ENCODE measurements at regions not wholly inside any gene's neighbourhood (a gene's known extent, or its start where the extent isn't known, plus 50 kb on each side); places are given as distances from the start of the nearest gene placed in this dataset.
A peak's percentile ranks its signal among the peaks of the same experiment; 100 is the strongest.
"Not testable (repeated sequence)": the region's sequence is repeated elsewhere in the genome, so short reads cannot be mapped to it uniquely, and the experiment has no call there.

- DNase-seq = peak; percentile 52
These were observed 215.5 kb upstream of the KCNMB2 start for GRCh38 chr3:178320456-178321351.

GRCh38 chr3:178324356-178324755, 211.9 kb upstream of the KCNMB2 start:
- no peak for DNase-seq

GRCh38 chr3:178325330-178325729, 210.9 kb upstream of the KCNMB2 start:
- peak; percentile 18 for DNase-seq

- no peak for DNase-seq
These were observed 206.3 kb upstream of the KCNMB2 start for GRCh38 chr3:178329936-178330335.

- no peak for DNase-seq
These were observed 202.0 kb upstream of the KCNMB2 start for GRCh38 chr3:178334239-178334638.

GRCh38 chr3:178336336-178336735, 199.9 kb upstream of the KCNMB2 start:
- no peak for DNase-seq

GRCh38 chr3:178340506-178340905, 195.7 kb upstream of the KCNMB2 start:
- no peak for DNase-seq

GRCh38 chr3:178341636-178342035, 194.6 kb upstream of the KCNMB2 start:
- DNase-seq = no peak

GRCh38 chr3:178342111-178342510, 194.1 kb upstream of the KCNMB2 start:
- DNase-seq = no peak

GRCh38 chr3:178343433-178344038, 192.7 kb upstream of the KCNMB2 start:
- no peak for DNase-seq

GRCh38 chr3:178345944-178346343, 190.3 kb upstream of the KCNMB2 start:
- no peak for DNase-seq

GRCh38 chr3:178348561-178349217, 187.5 kb upstream of the KCNMB2 start:
- DNase-seq = not testable (repeated sequence)

GRCh38 chr3:178349218-178349596, 187.0 kb upstream of the KCNMB2 start:
- not testable (repeated sequence) for DNase-seq

GRCh38 chr3:178350763-178351162, 185.5 kb upstream of the KCNMB2 start:
- no peak for DNase-seq

GRCh38 chr3:178352326-178353005, 183.8 kb upstream of the KCNMB2 start:
- no peak for DNase-seq

GRCh38 chr3:178353006-178353694, 183.1 kb upstream of the KCNMB2 start:
- no peak for DNase-seq

- DNase-seq = no peak
These were observed 176.5 kb upstream of the KCNMB2 start for GRCh38 chr3:178359728-178360127.

- not testable (repeated sequence) for DNase-seq
These were observed 173.2 kb upstream of the KCNMB2 start for GRCh38 chr3:178363048-178363447.

GRCh38 chr3:178367817-178368617, 168.2 kb upstream of the KCNMB2 start:
- no peak for DNase-seq

GRCh38 chr3:178369006-178369405, 167.2 kb upstream of the KCNMB2 start:
- no peak for DNase-seq

- no peak for DNase-seq
These were observed 166.4 kb upstream of the KCNMB2 start for GRCh38 chr3:178369811-178370210.
